Fibroblast of skin of left biceps (primary cell): ENCODE measurements at regions not wholly inside any gene's neighbourhood (a gene's known extent, or its start where the extent isn't known, plus 50 kb on each side); places are given as distances from the start of the nearest gene placed in this dataset.
A peak's percentile ranks its signal among the peaks of the same experiment; 100 is the strongest.

Experiments
- DNase-seq, 2 experiments: peaks; one replicate each; pipeline ENCODE4 v3.0.0-alpha.2; 2013; ENCODE audit warnings: low read depth in 2 of 2

GRCh38 chr5:8320244-8320643, 451.3 kb downstream of the MTRR start:
- no peak for DNase-seq

GRCh38 chr5:8321272-8321671, 452.3 kb downstream of the MTRR start:
- no peak for DNase-seq

GRCh38 chr5:8322484-8322883, 453.5 kb downstream of the MTRR start:
- DNase-seq = no peak

- no peak for DNase-seq
Measured at GRCh38 chr5:8327016-8327415, 458.1 kb downstream of the MTRR start.

GRCh38 chr5:8329773-8330172, 460.8 kb downstream of the MTRR start:
- DNase-seq = no peak

- no peak for DNase-seq
Measured at GRCh38 chr5:8332666-8333445, 463.9 kb downstream of the MTRR start.

- DNase-seq = no peak
Measured at GRCh38 chr5:8333485-8333884, 464.5 kb downstream of the MTRR start.

- DNase-seq = no peak
Measured at GRCh38 chr5:8333977-8334376, 465.0 kb downstream of the MTRR start.

GRCh38 chr5:8340261-8340660, 471.3 kb downstream of the MTRR start:
- no peak for DNase-seq

GRCh38 chr5:8340739-8341344, 471.9 kb downstream of the MTRR start:
- DNase-seq = no peak

GRCh38 chr5:8341406-8341805, 472.5 kb downstream of the MTRR start:
- DNase-seq = peak in 1 of 2 experiments; percentile 18

GRCh38 chr5:8347984-8348383, 479.0 kb downstream of the MTRR start:
- DNase-seq = no peak

- no peak for DNase-seq
Measured at GRCh38 chr5:8349855-8350254, 480.9 kb downstream of the MTRR start.

- DNase-seq = no peak
Measured at GRCh38 chr5:8350644-8351339, 481.8 kb downstream of the MTRR start.

GRCh38 chr5:8355981-8356380, 487.0 kb downstream of the MTRR start:
- DNase-seq = no peak

GRCh38 chr5:8360012-8360411, 491.1 kb downstream of the MTRR start:
- no peak for DNase-seq

- DNase-seq = no peak
Measured at GRCh38 chr5:8362495-8362894, 493.5 kb downstream of the MTRR start.

- peak in 1 of 2 experiments; percentile 9 for DNase-seq
Measured at GRCh38 chr5:8363138-8363537, 494.2 kb downstream of the MTRR start.

- no peak for DNase-seq
Measured at GRCh38 chr5:8366266-8366665, 497.3 kb downstream of the MTRR start.

- DNase-seq = no peak
Measured at GRCh38 chr5:8376478-8376877, 507.5 kb downstream of the MTRR start.

- DNase-seq = no peak
Measured at GRCh38 chr5:8381972-8382371, 513.0 kb downstream of the MTRR start.

- DNase-seq = no peak
Measured at GRCh38 chr5:8382456-8382855, 513.5 kb downstream of the MTRR start.

- DNase-seq = no peak
Measured at GRCh38 chr5:8383616-8384015, 514.7 kb downstream of the MTRR start.
